ENCODE measurements at regions not wholly inside any gene's neighbourhood (a gene's known extent, or its start where the extent isn't known, plus 50 kb on each side); places are given as distances from the start of the nearest gene placed in this dataset.

- peaks cover 0 to 8% (median 0%) of the 10 kb centered on the region in 7 donors for H3K9me3 Mint-ChIP-seq
- no peak overlapping the region for H3K4me2 ChIP-seq (replicated peaks; ENCODE audit: extremely low read depth, low read length, poor library complexity, severe bottlenecking)
- intact Hi-C loops (cut with micrococcal nuclease), result no loop called here
- 27% methylated on average over 3 of the region's 5 CpGs for WGBS (ENCODE audit: insufficient coverage)
- no peaks in the 10 kb centered on the region for H3K36me3 Mint-ChIP-seq
- peaks cover 0 to 1% (median 0%) of the 10 kb centered on the region in 3 donors for H3K27me3 Mint-ChIP-seq (ENCODE audit: low read depth in 3 of 3)
- no peaks in the 10 kb centered on the region for H3K27me3 ChIP-seq (ENCODE audit: control insufficient read depth in 2 of 2, insufficient read depth in 2 of 2, low read length in 2 of 2)
- H3K9me3 ChIP-seq (replicated peaks in 1 of 2; ENCODE audit: control insufficient read depth in 1 of 2, insufficient read depth in 1 of 2, low read length in 2 of 2), result no peaks in the 10 kb centered on the region
- DNase-seq, result no peak
- no peaks in the 10 kb centered on the region for H4K20me1 ChIP-seq (ENCODE audit: insufficient read depth, low read length)
- H3K36me3 ChIP-seq (replicated peaks in 1 of 2; ENCODE audit: control insufficient read depth in 1 of 2, insufficient read depth in 2 of 2, low read length in 2 of 2), result no peaks in the 10 kb centered on the region
- no peak overlapping the region for H3K4me3 ChIP-seq (replicated peaks in 1 of 3; ENCODE audit: low read depth in 2 of 3, low read length in 3 of 3)
- no peak overlapping the region for H3K27ac ChIP-seq (ENCODE audit: low read depth in 1 of 2, low read length in 2 of 2)
- H3K9ac ChIP-seq (ENCODE audit: insufficient read depth, low read length, poor library complexity, severe bottlenecking), result no peak overlapping the region
- TF ChIP-seq, protein P1, sequence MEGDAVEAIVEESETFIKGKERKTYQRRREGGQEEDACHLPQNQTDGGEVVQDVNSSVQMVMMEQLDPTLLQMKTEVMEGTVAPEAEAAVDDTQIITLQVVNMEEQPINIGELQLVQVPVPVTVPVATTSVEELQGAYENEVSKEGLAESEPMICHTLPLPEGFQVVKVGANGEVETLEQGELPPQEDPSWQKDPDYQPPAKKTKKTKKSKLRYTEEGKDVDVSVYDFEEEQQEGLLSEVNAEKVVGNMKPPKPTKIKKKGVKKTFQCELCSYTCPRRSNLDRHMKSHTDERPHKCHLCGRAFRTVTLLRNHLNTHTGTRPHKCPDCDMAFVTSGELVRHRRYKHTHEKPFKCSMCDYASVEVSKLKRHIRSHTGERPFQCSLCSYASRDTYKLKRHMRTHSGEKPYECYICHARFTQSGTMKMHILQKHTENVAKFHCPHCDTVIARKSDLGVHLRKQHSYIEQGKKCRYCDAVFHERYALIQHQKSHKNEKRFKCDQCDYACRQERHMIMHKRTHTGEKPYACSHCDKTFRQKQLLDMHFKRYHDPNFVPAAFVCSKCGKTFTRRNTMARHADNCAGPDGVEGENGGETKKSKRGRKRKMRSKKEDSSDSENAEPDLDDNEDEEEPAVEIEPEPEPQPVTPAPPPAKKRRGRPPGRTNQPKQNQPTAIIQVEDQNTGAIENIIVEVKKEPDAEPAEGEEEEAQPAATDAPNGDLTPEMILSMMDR (IDR thresholded peaks at IDR 0.05), result no peak
- no peak overlapping the region for H3K27ac Mint-ChIP-seq
- no peaks in the 10 kb centered on the region for H3K4me1 ChIP-seq (ENCODE audit: control insufficient read depth in 1 of 2, insufficient read depth in 2 of 2, low read length in 2 of 2)
- no peak overlapping the region for H3K4me3 Mint-ChIP-seq
- no peak overlapping the region for H2AFZ ChIP-seq (ENCODE audit: insufficient read depth, low read depth, low read length, poor library complexity, severe bottlenecking)
- no peaks in the 10 kb centered on the region for H3K79me2 ChIP-seq (ENCODE audit: insufficient read depth, low read length)
- H3K4me1 Mint-ChIP-seq, result no peaks in the 10 kb centered on the region
Observed at GRCh38 chr5:166862581-166862980, 1428.9 kb upstream of the WWC1 start.

- WGBS (ENCODE audit: insufficient coverage), result 80% methylated on average over 2 of the region's 6 CpGs
- no peaks in the 10 kb centered on the region for H3K9me3 ChIP-seq (replicated peaks in 1 of 2; ENCODE audit: control insufficient read depth in 1 of 2, insufficient read depth in 1 of 2, low read length in 2 of 2)
- Mint-ChIP-seq H3K36me3 (no peaks in the 10 kb centered on the region), H3K4me3 (no peak overlapping the region), H3K4me1 (no peaks in the 10 kb centered on the region), H3K27ac (no peak overlapping the region), H3K27me3 (ENCODE audit: low read depth in 3 of 3) (peaks cover 0 to 1% (median 0%) of the 10 kb centered on the region in 3 donors), H3K9me3 (peaks cover 0 to 7% (median 0%) of the 10 kb centered on the region in 7 donors)
- no peaks in the 10 kb centered on the region for H3K36me3 ChIP-seq (replicated peaks in 1 of 2; ENCODE audit: control insufficient read depth in 1 of 2, insufficient read depth in 2 of 2, low read length in 2 of 2)
- no peak overlapping the region for H3K9ac ChIP-seq (ENCODE audit: insufficient read depth, low read length, poor library complexity, severe bottlenecking)
- H4K20me1 ChIP-seq (ENCODE audit: insufficient read depth, low read length), result no peaks in the 10 kb centered on the region
- no peaks in the 10 kb centered on the region for H3K27me3 ChIP-seq (ENCODE audit: control insufficient read depth in 2 of 2, insufficient read depth in 2 of 2, low read length in 2 of 2)
- intact Hi-C loops (cut with micrococcal nuclease), result no loop called here
- H3K79me2 ChIP-seq (ENCODE audit: insufficient read depth, low read length), result no peaks in the 10 kb centered on the region
- H3K4me1 ChIP-seq (ENCODE audit: control insufficient read depth in 1 of 2, insufficient read depth in 2 of 2, low read length in 2 of 2), result no peaks in the 10 kb centered on the region
- H3K4me2 ChIP-seq (replicated peaks; ENCODE audit: extremely low read depth, low read length, poor library complexity, severe bottlenecking), result no peak overlapping the region
- H3K27ac ChIP-seq (ENCODE audit: low read depth in 1 of 2, low read length in 2 of 2), result no peak overlapping the region
- no peak overlapping the region for H2AFZ ChIP-seq (ENCODE audit: insufficient read depth, low read depth, low read length, poor library complexity, severe bottlenecking)
- TF ChIP-seq, protein P1 (IDR thresholded peaks at IDR 0.05), result no peak
- no peak overlapping the region for H3K4me3 ChIP-seq (replicated peaks in 1 of 3; ENCODE audit: low read depth in 2 of 3, low read length in 3 of 3)
- DNase-seq, result no peak
Observed at GRCh38 chr5:166865206-166865605, 1426.2 kb upstream of the WWC1 start.

Data from CD14-positive monocyte (primary cell).